ENCODE measurements at regions not wholly inside any gene's neighbourhood (a gene's known extent, or its start where the extent isn't known, plus 50 kb on each side); places are given as distances from the start of the nearest gene placed in this dataset.

GRCh38 chr5:43815497-43815896 is 212.5 kb downstream of the NNT start:
- no peak for DNase-seq (ENCODE audit: low read depth, low spot score)
- H3K27me3 ChIP-seq (ENCODE audit: control insufficient read depth, extremely low read depth, insufficient read depth, low read length) = no peaks in the 10 kb centered on the region
- H3K27ac ChIP-seq (ENCODE audit: control insufficient read depth, insufficient read depth, low read length) = no peak overlapping the region
- no peaks in the 10 kb centered on the region for H4K20me1 ChIP-seq (ENCODE audit: control insufficient read depth, extremely low read depth, insufficient read depth, low read length)
- H3K4me3 ChIP-seq (ENCODE audit: control insufficient read depth in 2 of 3, extremely low read depth in 1 of 3, insufficient read depth in 2 of 3, low read depth in 1 of 3, low read length in 3 of 3) = no peak overlapping the region
- H3K79me2 ChIP-seq (ENCODE audit: control insufficient read depth, insufficient read depth, low read length) = no peaks in the 10 kb centered on the region
- no peak overlapping the region for H3K4me2 ChIP-seq (ENCODE audit: control insufficient read depth, extremely low read depth, insufficient read depth, low read depth, low read length)
- H3K4me1 ChIP-seq (ENCODE audit: control insufficient read depth, extremely low read depth, insufficient read depth, low read length) = no peaks in the 10 kb centered on the region
- no peak overlapping the region for H3K9ac ChIP-seq (ENCODE audit: control insufficient read depth, extremely low read depth, insufficient read depth, low read length)
- dilution Hi-C loops (cut with MboI; ENCODE audit: extremely low pct_ligation_motif_present, low sequenced_read_pairs) = no loop called here
- TF ChIP-seq EZH2 (IDR thresholded peaks at IDR 0.05; ENCODE audit: low read length) = no peak
- TF ChIP-seq CTCF (optimal IDR thresholded peaks at IDR 0.05 in 1 of 3, IDR thresholded peaks at IDR 0.05 in 1 of 3, conservative IDR thresholded peaks at IDR 0.05 in 1 of 3; ENCODE audit: extremely low read depth in 1 of 3, insufficient read depth in 2 of 3, low read length in 3 of 3) = no peak
- H2AFZ ChIP-seq (ENCODE audit: control insufficient read depth, low read length) = no peak overlapping the region
- H3K9me1 ChIP-seq (ENCODE audit: control insufficient read depth, extremely low read depth, insufficient read depth, low read length) = no peaks in the 10 kb centered on the region
- no peak for FAIRE-seq
- peaks cover 3% of the 10 kb centered on the region for H3K9me3 ChIP-seq (ENCODE audit: control insufficient read depth, low read depth, low read length)
- no peaks in the 10 kb centered on the region for H3K36me3 ChIP-seq (ENCODE audit: control insufficient read depth in 2 of 2, extremely low read depth in 1 of 2, insufficient read depth in 2 of 2, low read length in 2 of 2)

GRCh38 chr5:43804723-43805122 is 201.7 kb downstream of the NNT start:
- no peak overlapping the region for H3K9ac ChIP-seq (ENCODE audit: control insufficient read depth, extremely low read depth, insufficient read depth, low read length)
- TF ChIP-seq EZH2 (IDR thresholded peaks at IDR 0.05; ENCODE audit: low read length) (no peak), CTCF (optimal IDR thresholded peaks at IDR 0.05 in 1 of 3, IDR thresholded peaks at IDR 0.05 in 1 of 3, conservative IDR thresholded peaks at IDR 0.05 in 1 of 3; ENCODE audit: extremely low read depth in 1 of 3, insufficient read depth in 2 of 3, low read length in 3 of 3) (no peak)
- DNase-seq (ENCODE audit: low read depth, low spot score) = no peak

More at GRCh38 chr5:43804723-43805122, 201.7 kb downstream of the NNT start:
- H3K9me3 ChIP-seq (ENCODE audit: control insufficient read depth, low read depth, low read length) = no peaks in the 10 kb centered on the region
- H3K4me3 ChIP-seq (ENCODE audit: control insufficient read depth in 2 of 3, extremely low read depth in 1 of 3, insufficient read depth in 2 of 3, low read depth in 1 of 3, low read length in 3 of 3) = no peak overlapping the region
- dilution Hi-C loops (cut with MboI; ENCODE audit: extremely low pct_ligation_motif_present, low sequenced_read_pairs) = no loop called here
- peaks cover 13% of the 10 kb centered on the region for H3K4me1 ChIP-seq (ENCODE audit: control insufficient read depth, extremely low read depth, insufficient read depth, low read length)
- no peak for FAIRE-seq
- no peaks in the 10 kb centered on the region for H3K9me1 ChIP-seq (ENCODE audit: control insufficient read depth, extremely low read depth, insufficient read depth, low read length)
- no peaks in the 10 kb centered on the region for H3K27me3 ChIP-seq (ENCODE audit: control insufficient read depth, extremely low read depth, insufficient read depth, low read length)
- no peak overlapping the region for H3K27ac ChIP-seq (ENCODE audit: control insufficient read depth, insufficient read depth, low read length)
- no peak overlapping the region for H2AFZ ChIP-seq (ENCODE audit: control insufficient read depth, low read length)
- H3K36me3 ChIP-seq (ENCODE audit: control insufficient read depth in 2 of 2, extremely low read depth in 1 of 2, insufficient read depth in 2 of 2, low read length in 2 of 2) = no peaks in the 10 kb centered on the region
- no peaks in the 10 kb centered on the region for H4K20me1 ChIP-seq (ENCODE audit: control insufficient read depth, extremely low read depth, insufficient read depth, low read length)
- no peak overlapping the region for H3K4me2 ChIP-seq (ENCODE audit: control insufficient read depth, extremely low read depth, insufficient read depth, low read depth, low read length)
- H3K79me2 ChIP-seq (ENCODE audit: control insufficient read depth, insufficient read depth, low read length) = no peaks in the 10 kb centered on the region
